GM12878 (cell line): ENCODE measurements at regions not wholly inside any gene's neighbourhood (a gene's known extent, or its start where the extent isn't known, plus 50 kb on each side); places are given as distances from the start of the nearest gene placed in this dataset.

ENCODE experiments used
- ATF2 ChIP-seq: IDR thresholded peaks from 2 replicates; pipeline ENCODE4 v1.6.1; 2012; ENCODE audit warnings: low read length, inconsistent platforms
- CTCF ChIP-seq, 3 experiments: IDR thresholded peaks in 2 of 3; conservative IDR thresholded peaks in 1 of 3; 2 replicates each; pipeline ENCODE4 v1.5.1; 2011; ENCODE audit warnings: low read depth in 3 of 3, low read length in 3 of 3, mild to moderate bottlenecking in 3 of 3, control low read depth in 2 of 3, moderate library complexity in 2 of 3, inconsistent platforms in 1 of 3, mixed read lengths in 1 of 3; ENCODE audit not compliant: control insufficient read depth in 2 of 3, insufficient read depth in 1 of 3; ENCODE audit errors: extremely low read depth in 1 of 3

GRCh38 chr4:38587106-38587505 lies 76.9 kb upstream of the KLF3 start:
- TF ChIP-seq ATF2 (no peak), CTCF (IDR thresholded peaks at IDR 0.05 in 2 of 3, conservative IDR thresholded peaks at IDR 0.05 in 1 of 3; ENCODE audit: control insufficient read depth in 2 of 3, extremely low read depth in 1 of 3, insufficient read depth in 1 of 3, low read depth in 3 of 3, low read length in 3 of 3) (no peak)
